NCI-H2029 (cell line): ENCODE measurements at regions not wholly inside any gene's neighbourhood (a gene's known extent, or its start where the extent isn't known, plus 50 kb on each side); places are given as distances from the start of the nearest gene placed in this dataset.
A peak's percentile ranks its signal among the peaks of the same experiment; 100 is the strongest.
"Not testable (repeated sequence)": the region's sequence is repeated elsewhere in the genome, so short reads cannot be mapped to it uniquely, and the experiment has no call there.

Experiments used
- DNase-seq: peaks from one replicate; lab custom pipeline; 2025; lab: John Stamatoyannopoulos, UW

DNA sequence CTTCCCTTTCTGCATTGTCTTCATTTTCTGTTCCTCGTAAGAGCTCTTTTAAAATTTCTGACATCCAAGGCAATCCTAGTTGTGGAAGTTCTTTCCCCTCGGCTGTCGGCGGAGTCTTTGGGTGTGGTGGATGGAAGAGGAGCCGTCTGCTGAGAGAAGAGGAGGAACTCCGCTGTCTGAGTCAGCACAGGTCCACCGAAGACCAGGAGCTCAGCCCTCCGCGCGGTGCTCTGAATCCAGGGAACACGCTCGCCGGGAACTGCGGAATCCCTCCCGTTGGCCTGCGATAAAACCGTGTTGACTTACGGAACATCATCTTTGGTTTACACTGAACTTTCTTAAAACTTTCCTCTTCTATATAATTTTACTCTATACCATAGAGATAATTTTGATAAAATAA lies 100.7 kb upstream of the IRX4 start:
- DNase-seq, result no peak

DNA sequence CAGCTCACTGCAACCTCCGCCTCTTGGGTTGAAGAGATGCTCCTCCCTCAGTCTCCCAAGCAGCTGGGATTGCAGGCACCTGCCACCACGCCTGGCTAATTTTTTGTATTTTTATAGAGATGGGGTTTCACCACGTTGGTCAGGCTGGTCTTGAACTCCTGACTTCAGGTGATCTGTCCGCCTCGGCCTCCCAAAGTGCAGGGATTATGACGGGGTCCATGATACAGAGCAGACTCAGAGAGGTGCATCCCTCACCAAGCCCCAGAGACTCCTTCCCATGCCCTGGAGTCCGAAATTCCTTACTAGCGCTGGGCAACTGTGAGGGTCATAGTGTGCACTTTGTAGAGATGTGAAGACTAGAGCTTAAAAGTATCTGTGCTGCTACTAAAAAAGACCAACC lies 99.8 kb upstream of the IRX4 start:
- not testable (repeated sequence) for DNase-seq

DNA sequence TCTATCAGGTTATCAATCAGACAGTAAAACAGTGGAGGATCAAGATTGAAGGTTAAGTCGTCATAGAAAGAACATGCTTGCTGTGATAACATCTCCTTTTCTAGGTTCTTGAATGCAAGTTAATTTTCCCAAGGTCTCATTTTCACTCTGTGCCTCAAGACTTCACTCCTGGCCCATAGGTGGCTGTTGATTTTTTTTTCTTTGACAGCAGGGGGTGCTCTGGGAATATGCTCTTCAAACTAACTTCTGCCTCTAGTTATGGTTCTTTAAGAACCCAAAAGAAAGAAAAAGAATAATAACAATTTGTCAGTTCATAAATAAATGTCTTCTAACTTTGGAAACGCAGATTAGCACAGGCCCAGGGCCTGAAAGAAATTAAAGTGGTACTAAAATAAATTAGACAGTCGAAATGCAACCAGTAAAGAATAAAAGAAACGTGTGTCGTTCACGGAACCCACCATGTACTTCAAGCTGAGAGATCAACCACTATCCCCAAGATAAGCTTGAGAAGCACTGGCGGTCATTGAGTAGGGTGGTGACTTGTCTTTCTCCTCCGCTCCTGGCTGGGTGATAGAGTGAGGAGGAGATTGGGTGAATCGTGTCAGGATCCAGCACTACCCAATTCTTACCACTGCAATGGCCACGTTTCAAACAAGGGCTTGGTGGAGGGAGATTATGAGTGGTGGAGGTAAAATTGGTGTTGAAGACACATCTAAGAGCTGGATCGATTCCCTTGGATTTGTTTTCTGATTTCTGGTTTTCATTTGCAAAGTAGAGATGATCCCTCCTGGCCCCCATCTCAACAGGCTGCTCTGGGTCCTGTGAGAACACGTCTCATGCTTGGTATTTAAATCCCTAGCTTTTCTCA lies 93.4 kb upstream of the IRX4 start:
- no peak for DNase-seq

DNA sequence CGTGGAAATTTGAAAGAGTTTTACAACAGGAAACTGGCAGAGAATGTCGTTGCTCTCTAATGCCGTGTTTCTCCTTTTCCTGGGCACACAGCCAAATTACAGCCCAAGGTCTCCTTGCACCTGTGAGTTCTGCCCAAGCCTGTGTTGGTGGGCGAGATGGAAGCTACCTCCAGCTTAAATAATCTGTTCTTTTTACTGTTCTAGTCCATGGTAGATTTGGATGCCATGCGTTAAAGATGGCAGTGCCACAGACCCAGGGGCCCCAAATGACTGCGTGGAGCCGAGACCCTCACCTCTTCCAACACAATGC lies 92.6 kb upstream of the IRX4 start:
- DNase-seq, result peak; percentile 45

DNA sequence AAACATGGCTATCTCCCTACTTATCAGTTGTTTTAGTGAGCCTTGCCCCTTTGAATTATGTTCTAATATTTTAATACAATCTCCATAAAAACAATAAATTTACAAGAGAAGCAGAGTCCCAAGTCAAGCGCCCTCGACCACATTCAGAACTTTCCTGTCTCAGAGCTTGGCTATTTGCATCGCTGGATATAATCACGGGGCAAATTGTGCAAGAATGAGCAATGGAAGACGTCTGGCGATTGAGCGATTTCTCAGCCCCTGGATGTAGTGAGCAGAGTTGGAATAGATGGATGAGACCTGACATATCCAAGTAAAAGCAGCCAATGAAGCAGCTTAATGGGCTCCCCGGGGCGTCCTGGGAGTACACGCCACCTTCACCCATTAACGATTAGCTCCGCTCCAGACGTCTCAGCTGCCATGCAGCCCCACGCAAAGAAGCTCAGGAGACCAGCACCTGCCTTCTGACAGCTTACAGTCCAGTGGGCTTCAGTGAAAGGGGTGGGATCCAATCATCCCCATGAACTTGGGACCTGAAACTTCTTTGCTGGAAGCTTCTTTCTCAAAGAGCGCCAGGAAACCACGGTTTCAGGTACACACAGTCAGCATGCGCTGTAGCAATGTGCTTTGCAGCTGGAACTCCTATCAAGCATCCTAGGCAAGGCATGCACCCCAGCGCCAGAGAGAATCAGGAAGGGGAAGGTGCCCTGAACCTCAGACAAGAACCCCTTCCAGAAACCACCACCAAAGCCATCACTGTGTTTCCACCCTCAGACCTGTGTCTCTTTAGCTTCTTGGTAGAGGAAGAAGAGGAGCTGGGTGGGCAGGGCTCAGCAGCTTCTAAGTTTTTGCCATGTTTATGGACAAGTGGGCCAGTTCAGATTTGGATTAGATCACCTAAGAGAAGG lies 92.0 kb upstream of the IRX4 start:
- DNase-seq, result no peak

DNA sequence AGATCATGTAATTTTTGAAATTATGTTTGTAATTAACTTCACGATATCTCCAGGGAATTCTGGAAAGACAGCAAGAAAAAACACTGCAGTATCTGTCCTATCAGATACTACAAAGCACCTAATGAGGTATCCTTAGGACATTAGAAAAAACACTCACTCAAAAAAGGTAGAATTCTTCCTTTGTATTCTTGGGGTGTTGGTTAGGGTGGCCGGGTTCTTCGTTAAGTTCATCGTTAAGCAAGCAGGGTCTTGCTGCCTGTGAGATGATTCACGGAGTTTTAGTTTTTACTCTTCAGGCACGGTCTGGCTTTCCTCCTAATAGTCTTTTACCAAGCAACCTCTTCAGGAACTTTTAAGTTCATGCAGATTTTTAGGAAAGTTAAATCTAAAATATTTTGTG lies 91.4 kb upstream of the IRX4 start:
- DNase-seq, result no peak

DNA sequence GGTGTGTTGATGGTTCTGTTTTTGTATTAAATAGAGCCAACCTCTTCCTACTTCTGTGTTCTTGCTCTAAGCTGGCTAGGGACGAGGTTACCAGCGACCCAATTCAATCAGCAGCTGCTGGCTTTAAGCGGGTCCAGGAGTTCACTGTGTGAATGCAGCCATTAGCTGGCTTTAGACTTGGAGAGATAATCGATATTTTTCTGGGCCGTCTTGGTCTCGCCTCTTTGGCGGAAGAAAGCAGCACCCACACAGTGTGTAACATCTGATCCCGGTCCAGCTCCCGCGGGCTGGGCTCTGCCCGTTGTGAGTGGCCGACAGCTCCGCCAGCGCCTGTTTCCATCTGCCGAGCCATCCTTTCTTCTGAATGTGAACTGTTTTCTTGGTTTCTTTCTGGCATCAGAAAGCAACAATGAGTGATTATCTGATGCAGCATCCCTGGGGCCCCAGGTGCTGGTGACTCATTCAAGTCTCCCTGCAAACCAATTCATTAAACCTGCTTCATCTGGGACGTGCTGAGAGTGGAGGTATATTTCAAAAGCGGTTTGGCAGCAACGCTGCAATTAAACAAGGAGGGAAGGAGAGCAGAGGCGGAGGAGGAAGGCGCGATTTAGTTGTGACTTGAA lies 90.8 kb upstream of the IRX4 start:
- DNase-seq, result no peak

DNA sequence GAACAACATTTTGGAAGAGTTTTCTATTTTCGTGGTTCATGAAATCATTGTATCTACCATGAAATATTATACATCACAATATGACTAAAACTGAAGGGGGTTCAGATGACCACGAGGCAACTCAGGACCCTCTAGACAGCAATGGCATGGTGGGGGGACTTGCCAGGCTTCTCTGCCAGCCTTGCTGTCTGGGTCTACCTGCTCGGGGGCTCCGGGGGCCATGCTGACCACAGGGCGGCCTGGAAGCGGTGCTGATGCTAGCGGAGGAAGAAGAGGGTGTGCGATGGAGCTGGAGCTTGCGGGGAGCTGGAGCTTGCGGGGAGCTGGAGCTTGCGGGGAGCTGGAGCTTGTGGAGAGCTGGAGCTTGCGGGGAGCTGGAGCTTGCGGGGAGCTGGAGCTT lies 89.2 kb upstream of the IRX4 start:
- DNase-seq, result no peak

DNA sequence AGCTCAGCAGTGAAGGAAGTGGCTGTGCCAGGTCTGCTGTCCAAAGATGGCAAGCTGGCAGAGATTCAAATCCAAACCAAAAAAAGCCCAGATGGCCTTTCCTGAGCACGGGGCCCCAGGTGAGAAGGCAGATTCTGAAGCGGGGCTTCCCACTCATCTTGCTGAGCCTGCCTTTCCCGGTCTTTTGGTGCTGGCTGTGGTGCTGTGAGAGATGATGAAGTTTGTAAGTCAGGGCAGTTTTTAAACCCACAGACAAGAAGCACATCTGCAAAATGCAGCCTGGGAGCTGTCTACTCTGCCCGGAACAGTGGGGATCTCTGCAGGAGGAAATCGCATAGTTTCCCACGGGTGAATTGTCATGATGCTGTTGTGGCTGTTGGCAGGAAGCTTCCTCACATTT lies 85.0 kb upstream of the IRX4 start:
- no peak for DNase-seq

DNA sequence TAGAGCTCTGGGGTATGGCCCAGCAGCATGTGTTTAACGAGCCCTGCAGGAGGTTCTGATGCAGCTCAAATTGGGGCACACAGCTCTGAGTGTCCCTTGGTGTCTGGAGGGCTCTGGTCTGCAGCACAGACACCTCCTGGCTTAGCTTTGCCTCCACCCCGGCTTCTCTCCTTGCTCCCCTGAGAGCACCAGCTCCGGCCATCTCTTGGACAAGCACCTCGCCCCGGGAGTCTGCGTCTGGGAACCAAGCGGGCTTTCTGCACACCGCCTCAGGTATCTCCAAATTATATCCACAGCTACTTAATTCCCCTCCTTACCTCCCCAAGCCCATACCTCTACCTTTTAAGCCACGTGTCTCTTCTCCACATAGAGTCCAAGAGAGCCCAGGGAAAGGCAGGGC lies 83.7 kb upstream of the IRX4 start:
- DNase-seq, result no peak

DNA sequence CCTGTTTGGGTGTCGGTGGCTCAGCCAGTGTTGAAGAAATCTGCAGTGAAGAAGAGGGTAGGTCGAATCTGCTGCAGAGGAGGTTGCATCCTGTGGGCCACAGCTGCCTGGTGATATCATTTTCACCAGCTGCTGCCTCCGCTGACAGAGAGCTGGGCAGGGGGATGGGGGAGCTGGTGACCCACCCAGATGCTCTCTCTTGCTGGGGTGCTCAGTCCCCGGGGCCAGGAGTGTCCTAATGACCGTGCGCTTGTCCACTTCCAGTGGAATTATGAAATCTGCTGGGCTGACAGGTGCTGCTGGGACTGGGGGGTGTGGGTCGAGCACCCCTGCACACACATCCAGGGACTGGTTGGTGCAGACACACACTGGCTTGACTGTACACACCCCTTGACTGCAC lies 83.2 kb upstream of the IRX4 start:
- no peak for DNase-seq

DNA sequence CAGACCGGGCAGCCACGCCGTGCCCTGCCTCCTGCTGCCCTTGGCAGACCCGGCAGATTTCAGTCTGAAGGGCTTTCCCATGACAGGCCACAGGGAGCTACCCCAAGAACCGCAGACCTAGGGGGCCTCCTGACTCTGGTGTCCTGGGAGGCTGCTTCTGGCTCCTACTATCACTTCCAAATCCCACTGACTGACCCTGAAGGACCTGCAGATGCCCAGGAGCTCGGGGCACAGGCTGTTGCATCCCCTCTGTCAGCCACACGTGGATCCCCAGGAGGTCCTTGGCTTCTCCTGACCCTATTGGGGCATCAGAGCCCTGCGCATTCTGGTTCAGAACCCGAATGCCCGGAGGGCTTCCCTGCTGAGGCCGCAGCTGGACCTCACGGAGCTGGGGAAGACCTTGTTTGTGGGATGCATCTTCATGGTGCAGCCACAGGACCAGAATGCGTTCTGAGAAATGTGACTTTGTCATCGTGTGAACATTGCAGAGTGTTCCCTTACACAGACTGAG lies 81.3 kb upstream of the IRX4 start:
- DNase-seq, result no peak

DNA sequence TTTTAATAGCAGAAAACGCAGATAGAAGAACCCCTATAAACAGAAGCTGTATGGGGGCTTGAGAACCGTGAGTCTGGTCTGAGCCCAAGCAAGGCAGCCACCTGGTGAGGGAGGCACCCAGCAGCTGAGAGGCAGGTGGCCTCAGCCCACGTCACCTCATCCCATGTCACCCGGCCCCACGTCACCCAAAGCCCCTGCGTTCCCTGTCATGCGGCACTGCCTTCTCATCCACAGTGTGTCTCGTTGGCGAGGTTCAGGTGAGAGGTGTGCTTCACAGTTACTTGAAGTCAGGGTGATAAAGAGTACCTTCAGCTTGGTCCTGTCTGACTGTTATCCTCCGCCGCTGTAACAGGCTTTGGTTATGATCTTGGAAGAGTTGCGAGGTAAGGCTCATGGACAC lies 80.6 kb upstream of the IRX4 start:
- no peak for DNase-seq

DNA sequence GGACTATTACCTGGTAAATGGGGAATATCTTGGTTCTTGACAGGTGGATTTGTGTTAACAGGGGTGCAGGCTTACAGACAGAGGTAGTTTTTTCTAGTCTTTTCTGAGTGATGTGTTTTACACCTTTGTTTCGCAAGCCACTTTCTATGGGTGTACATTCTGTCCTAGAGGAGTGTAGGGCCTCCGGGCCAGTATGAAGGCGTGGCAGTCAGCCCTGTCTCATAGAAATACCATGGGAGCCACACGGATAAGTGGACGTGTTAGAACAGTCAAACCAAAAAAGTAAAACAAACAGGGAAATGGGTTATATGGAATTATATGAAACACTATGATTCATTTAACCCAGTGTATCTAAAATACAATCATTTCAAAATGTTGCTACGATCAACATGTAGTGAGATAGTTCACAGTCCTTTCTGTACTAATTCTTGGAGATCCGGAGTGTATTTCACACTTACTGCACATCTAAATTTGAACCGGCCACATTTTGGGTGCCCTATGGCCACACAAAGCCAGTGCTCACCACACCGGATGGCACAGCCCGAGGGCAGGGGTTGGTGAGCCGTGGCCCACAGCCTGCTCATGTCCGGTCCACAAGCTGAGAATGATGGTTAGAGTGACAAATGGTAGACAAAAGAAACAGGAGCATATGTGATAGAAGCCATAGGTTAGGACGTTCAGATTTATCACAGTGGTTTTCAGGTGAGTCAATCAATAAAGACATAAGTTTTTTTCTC lies 80.1 kb upstream of the IRX4 start:
- DNase-seq, result no peak

DNA sequence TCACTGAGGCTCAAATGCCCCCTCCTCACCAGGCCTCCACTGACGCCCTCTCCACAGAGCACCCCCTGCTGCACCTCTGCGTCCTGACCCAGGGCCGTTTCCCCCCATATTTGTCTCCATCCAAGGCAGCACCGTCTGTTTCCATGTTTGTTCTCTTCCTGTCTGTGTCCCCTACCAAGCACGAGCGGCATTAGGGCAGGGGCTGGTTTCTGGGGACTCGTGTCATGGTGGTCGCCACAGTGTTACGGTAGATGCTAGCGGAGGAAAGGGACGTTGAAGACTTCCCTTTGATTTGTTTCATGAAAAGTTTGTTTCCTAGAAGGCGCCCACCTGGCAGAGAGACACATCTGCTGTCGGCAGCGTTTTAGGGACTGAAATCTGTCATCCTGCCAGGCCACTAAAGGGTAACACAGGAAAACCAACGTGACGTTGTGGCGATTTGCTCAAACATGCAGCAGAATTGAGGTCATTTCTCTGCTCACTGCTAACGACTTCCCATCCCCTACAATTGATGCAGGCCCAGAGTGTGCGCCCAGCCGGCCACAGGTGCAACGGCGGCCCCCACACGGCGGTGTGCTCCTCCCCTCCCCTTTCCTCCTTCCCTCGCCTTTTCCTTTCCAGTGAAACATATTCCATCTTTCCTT lies 79.3 kb upstream of the IRX4 start:
- DNase-seq, result no peak

DNA sequence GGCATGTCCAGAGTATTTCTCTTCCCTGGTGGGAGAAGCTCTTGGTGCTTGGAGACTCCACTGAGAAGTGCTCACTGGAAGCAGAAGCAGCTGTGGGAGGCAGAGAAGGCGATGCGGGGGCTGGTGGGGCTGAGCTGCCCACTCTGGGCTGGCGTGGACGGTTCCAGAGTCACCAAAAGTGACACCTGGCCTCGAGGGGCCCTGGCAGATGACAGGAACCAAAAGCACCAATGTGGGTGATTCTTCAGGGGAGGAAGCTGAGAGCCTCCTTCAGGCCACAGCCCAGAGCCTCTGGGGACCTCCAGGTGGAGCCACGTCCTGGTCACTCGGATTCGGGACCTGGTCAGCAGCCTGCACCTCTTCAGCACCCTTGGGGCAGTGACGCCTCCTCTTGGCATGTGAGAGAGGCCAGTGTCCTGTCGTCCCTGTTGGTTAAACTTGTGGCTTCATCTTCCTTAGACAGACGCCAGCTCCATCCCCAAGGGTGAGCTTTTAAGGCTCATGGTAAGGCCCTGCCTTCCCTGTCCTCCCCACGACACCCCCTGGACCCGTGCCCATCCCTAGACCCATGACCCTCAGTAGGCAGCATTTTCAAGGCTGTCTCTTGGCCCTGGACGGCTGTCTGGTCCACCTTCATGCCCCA lies 78.7 kb upstream of the IRX4 start:
- no peak for DNase-seq

DNA sequence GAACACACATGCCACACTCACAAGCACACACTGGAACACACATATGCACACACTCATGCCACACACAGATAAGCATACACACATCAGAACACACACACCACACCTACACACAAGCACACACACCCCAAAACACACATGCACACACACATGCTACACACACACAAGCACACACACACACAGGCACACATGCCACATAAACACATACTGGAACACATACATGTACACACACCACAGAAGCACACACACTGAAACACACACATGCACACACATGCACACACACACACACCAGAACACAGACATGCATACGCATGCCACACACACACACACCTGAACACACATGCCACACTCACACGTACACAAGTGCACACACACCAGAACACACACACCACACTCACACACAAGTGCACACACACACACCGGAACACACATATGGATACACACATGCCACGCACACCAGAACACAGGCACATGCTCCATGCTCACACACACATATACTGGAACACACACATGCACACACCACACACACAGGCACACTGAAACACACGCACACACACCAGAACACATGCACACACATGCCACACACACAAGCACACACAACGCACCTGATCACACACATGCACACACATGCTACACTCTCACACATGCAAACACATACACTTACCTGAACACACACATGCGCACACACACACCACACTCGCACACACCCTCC lies 78.0 kb upstream of the IRX4 start:
- no peak for DNase-seq

DNA sequence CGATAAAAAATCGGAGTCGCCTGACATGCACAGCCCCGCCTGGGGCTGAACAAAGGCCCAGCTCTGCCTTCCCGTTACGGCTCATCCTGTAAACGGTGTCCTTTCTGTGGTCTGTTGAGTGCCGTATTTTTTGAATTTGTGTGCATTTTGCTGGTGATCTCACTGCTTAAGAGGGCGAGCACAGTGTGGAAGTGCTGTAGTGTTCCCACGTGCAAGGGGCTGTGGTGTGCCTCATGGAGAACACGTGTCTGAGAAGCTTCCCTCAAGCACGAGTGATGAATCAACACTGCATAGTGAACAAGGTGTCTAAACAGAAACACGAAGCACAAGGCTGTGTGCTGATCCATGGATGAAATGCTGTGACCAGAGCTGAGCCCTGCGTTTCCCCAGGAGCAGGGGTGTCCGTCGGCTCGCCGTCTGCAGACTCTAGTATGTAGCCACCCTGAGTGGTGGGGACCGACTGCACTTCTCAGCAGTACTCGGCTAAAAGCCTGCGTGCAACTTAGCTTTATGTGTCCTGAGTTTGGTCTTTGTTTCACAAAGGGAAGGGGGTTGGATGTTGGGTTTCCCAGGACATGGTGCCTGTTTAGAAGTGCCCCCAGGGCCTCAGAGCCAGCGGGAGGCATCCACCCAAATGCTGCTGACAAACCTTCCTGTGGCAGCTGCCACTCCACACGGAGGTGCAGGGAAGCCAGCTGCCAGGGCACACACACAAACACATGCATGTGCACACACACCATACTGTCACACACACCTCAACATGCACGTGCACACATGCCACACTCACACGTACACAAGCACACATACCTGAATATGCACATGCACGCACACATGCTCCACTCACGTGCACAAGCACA lies 77.2 kb upstream of the IRX4 start:
- DNase-seq, result no peak

DNA sequence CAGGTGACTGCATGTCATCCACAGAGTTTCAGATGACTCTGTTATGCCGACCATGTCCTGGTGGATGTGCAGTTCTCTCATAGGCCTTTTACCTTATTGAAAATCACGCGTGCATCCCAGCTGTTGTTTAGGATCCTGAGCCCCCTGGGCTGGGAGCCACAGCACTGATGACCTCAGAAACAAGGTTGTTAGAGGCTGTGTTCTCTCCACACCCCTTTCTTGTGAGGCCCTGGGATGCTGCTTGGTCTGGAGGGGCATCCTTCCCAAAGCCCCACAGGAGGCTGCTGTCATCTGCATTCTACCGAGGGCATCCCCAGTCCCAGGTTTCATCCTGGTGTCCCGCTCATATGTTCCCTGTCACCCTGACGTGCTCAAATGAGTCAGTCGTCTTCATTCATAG lies 76.5 kb upstream of the IRX4 start:
- DNase-seq, result no peak
